Stimulated activated CD4-positive, alpha-beta T cell treated with anti-CD3 and anti-CD28 coated beads, Interleukin-15, amount 100 ng/mL, for 48 hours (primary cell): ENCODE measurements at regions not wholly inside any gene's neighbourhood (a gene's known extent, or its start where the extent isn't known, plus 50 kb on each side); places are given as distances from the start of the nearest gene placed in this dataset.

Experiments
- DNase-seq, 2 donors: peaks; one replicate each; pipeline ENCODE4 v3.0.0-alpha.2; 2020; ENCODE audit warnings: low read depth in 2 of 2

- no peak for DNase-seq
Measured at GRCh38 chr9:78599926-78600325, 303.0 kb downstream of the PSAT1 start.

- no peak for DNase-seq
Measured at GRCh38 chr9:78601957-78602565, 305.1 kb downstream of the PSAT1 start.

GRCh38 chr9:78605041-78606000 lies 308.4 kb downstream of the PSAT1 start:
- DNase-seq = no peak

- no peak for DNase-seq
Measured at GRCh38 chr9:78606001-78606379, 309.1 kb downstream of the PSAT1 start.

GRCh38 chr9:78607853-78608252 lies 310.9 kb downstream of the PSAT1 start:
- DNase-seq = no peak

GRCh38 chr9:78609450-78609849 lies 312.5 kb downstream of the PSAT1 start:
- DNase-seq = no peak

- DNase-seq = no peak
Measured at GRCh38 chr9:78612091-78612490, 315.2 kb downstream of the PSAT1 start.

GRCh38 chr9:78613006-78613405 lies 316.1 kb downstream of the PSAT1 start:
- no peak for DNase-seq

GRCh38 chr9:78614892-78615291 lies 318.0 kb downstream of the PSAT1 start:
- DNase-seq = no peak

- no peak for DNase-seq
Measured at GRCh38 chr9:78615372-78615771, 318.4 kb downstream of the PSAT1 start.

- DNase-seq = no peak
Measured at GRCh38 chr9:78618735-78619134, 321.8 kb downstream of the PSAT1 start.

GRCh38 chr9:78620303-78620702 lies 323.4 kb downstream of the PSAT1 start:
- no peak for DNase-seq

- no peak for DNase-seq
Measured at GRCh38 chr9:78620764-78621163, 323.8 kb downstream of the PSAT1 start.

- no peak for DNase-seq
Measured at GRCh38 chr9:78622126-78622525, 325.2 kb downstream of the PSAT1 start.

GRCh38 chr9:78626971-78627370 lies 330.0 kb downstream of the PSAT1 start:
- DNase-seq = no peak

GRCh38 chr9:78630966-78631365 lies 334.0 kb downstream of the PSAT1 start:
- no peak for DNase-seq

- no peak for DNase-seq
Measured at GRCh38 chr9:78640728-78641127, 343.8 kb downstream of the PSAT1 start.

GRCh38 chr9:78644359-78644758 lies 347.4 kb downstream of the PSAT1 start:
- no peak for DNase-seq

GRCh38 chr9:78654324-78654723 lies 357.4 kb downstream of the PSAT1 start:
- no peak for DNase-seq

GRCh38 chr9:78663369-78663768 lies 366.4 kb downstream of the PSAT1 start:
- DNase-seq = no peak

GRCh38 chr9:78664370-78664769 lies 367.4 kb downstream of the PSAT1 start:
- DNase-seq = no peak

GRCh38 chr9:78666818-78667414 lies 370.0 kb downstream of the PSAT1 start:
- DNase-seq = no peak
